Fibroblast of pulmonary artery (primary cell): ENCODE measurements at regions not wholly inside any gene's neighbourhood (a gene's known extent, or its start where the extent isn't known, plus 50 kb on each side); places are given as distances from the start of the nearest gene placed in this dataset.
A peak's percentile ranks its signal among the peaks of the same experiment; 100 is the strongest.

Source experiments
- DNase-seq: peaks from one replicate; pipeline ENCODE4 v3.0.0-alpha.2; 2010; ENCODE audit warnings: low read depth
- H3K4me3 ChIP-seq: replicated peaks from 2 replicates; pipeline ENCODE4 v1.5.1; 2011; ENCODE audit warnings: low read depth, mild to moderate bottlenecking, control low read depth, low read length, moderate library complexity
- TF ChIP-seq, protein P1 (sequence below): IDR thresholded peaks from 2 replicates; pipeline ENCODE4 v1.5.1; 2011; ENCODE audit warnings: mild to moderate bottlenecking, control low read depth, low read length, inconsistent platforms; ENCODE audit errors: missing control alignments

GRCh38 chr6:121881974-121882667 lies 446.7 kb downstream of the GJA1 start:
- DNase-seq: peak; percentile 55

DNA sequence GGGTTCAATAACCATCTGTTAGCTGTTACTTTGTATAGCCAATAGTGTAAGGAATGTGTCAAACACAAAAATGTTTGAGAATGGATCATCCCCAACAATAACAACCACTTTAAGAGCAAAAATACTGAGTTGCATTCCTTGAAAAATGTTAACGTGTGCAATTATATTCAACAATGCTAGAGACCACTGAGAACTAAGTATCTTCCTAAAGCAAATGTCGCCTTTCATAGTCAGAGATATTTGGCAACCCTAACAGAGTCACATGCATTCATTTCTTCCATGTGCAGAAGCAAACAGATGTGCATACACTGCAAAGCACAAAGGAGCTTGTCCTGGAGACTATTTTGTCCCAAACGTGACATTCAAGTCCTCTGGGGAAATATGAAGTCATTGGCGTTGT lies 448.6 kb downstream of the GJA1 start:
- no peak for DNase-seq
- TF ChIP-seq, protein P1, sequence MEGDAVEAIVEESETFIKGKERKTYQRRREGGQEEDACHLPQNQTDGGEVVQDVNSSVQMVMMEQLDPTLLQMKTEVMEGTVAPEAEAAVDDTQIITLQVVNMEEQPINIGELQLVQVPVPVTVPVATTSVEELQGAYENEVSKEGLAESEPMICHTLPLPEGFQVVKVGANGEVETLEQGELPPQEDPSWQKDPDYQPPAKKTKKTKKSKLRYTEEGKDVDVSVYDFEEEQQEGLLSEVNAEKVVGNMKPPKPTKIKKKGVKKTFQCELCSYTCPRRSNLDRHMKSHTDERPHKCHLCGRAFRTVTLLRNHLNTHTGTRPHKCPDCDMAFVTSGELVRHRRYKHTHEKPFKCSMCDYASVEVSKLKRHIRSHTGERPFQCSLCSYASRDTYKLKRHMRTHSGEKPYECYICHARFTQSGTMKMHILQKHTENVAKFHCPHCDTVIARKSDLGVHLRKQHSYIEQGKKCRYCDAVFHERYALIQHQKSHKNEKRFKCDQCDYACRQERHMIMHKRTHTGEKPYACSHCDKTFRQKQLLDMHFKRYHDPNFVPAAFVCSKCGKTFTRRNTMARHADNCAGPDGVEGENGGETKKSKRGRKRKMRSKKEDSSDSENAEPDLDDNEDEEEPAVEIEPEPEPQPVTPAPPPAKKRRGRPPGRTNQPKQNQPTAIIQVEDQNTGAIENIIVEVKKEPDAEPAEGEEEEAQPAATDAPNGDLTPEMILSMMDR: no peak
- H3K4me3 ChIP-seq: no peak overlapping the region

More at GRCh38 chr6:121881974-121882667, 446.7 kb downstream of the GJA1 start:
- TF ChIP-seq, protein P1: no peak
- H3K4me3 ChIP-seq: no peak overlapping the region

- no peak overlapping the region for H3K4me3 ChIP-seq
- no peak for DNase-seq
- TF ChIP-seq, protein P1: no peak
These were observed 449.2 kb downstream of the GJA1 start for GRCh38 chr6:121884620-121885019.

- TF ChIP-seq, protein P1: no peak
- no peak overlapping the region for H3K4me3 ChIP-seq
- DNase-seq: peak; percentile 52
These were observed 450.1 kb downstream of the GJA1 start for GRCh38 chr6:121885399-121886152.

GRCh38 chr6:121886223-121886830 lies 450.9 kb downstream of the GJA1 start:
- no peak overlapping the region for H3K4me3 ChIP-seq
- peak; percentile 50 for DNase-seq
- TF ChIP-seq, protein P1: no peak

GRCh38 chr6:121887724-121888123 lies 452.3 kb downstream of the GJA1 start:
- no peak for DNase-seq
- TF ChIP-seq, protein P1: no peak
- no peak overlapping the region for H3K4me3 ChIP-seq
